ENCODE measurements at regions not wholly inside any gene's neighbourhood (a gene's known extent, or its start where the extent isn't known, plus 50 kb on each side); places are given as distances from the start of the nearest gene placed in this dataset.
A peak's percentile ranks its signal among the peaks of the same experiment; 100 is the strongest.

- no peaks in the 10 kb centered on the region for H3K36me3 ChIP-seq (replicated peaks; ENCODE audit: insufficient read depth, low read depth)
- no peaks in the 10 kb centered on the region for H3K27me3 ChIP-seq
- H4K20me1 ChIP-seq (ENCODE audit: insufficient read depth, poor library complexity, severe bottlenecking) = no peaks in the 10 kb centered on the region
- H3K4me2 ChIP-seq = peak overlapping the region; percentile 41
- H3K4me3 ChIP-seq = no peak overlapping the region
- H2AFZ ChIP-seq = no peak overlapping the region
- no peaks in the 10 kb centered on the region for H3K9me3 ChIP-seq (ENCODE audit: low read depth)
- no peaks in the 10 kb centered on the region for H3K9me2 ChIP-seq (replicated peaks; ENCODE audit: insufficient read depth)
- 57% methylated on average over 7 of the region's 7 CpGs for WGBS (ENCODE audit: low lambda C conversion rate, missing lambda C conversion rate)
- H3K27ac ChIP-seq = peak overlapping the region; percentile 58
- TF ChIP-seq EZH2 (IDR thresholded peaks at IDR 0.05; ENCODE audit: borderline replicate concordance) (no peak), EZH2phosphoT487 (IDR thresholded peaks at IDR 0.05; ENCODE audit: low read depth, severe bottlenecking, unreplicated experiment) (no peak), CTCF (IDR thresholded peaks at IDR 0.05; ENCODE audit: poor library complexity) (no peak)
- no peak for DNase-seq (ENCODE audit: low spot score)
- H3K79me2 ChIP-seq = no peaks in the 10 kb centered on the region
- no peaks in the 10 kb centered on the region for H3K4me1 ChIP-seq (ENCODE audit: insufficient read depth)
Observed at GRCh38 chr7:94330269-94331020, 64.2 kb upstream of the COL1A2 start.

- Histone ChIP-seq H3K9me2 (replicated peaks; ENCODE audit: insufficient read depth) (no peaks in the 10 kb centered on the region), H4K20me1 (ENCODE audit: insufficient read depth, poor library complexity, severe bottlenecking) (no peaks in the 10 kb centered on the region), H3K4me2 (no peak overlapping the region), H3K27ac (no peak overlapping the region), H3K27me3 (no peaks in the 10 kb centered on the region), H3K4me3 (no peak overlapping the region), H3K4me1 (ENCODE audit: insufficient read depth) (no peaks in the 10 kb centered on the region), H3K36me3 (replicated peaks; ENCODE audit: insufficient read depth, low read depth) (no peaks in the 10 kb centered on the region), H3K79me2 (no peaks in the 10 kb centered on the region), H2AFZ (no peak overlapping the region), H3K9me3 (ENCODE audit: low read depth) (no peaks in the 10 kb centered on the region)
- 94% methylated on average over 2 of the region's 2 CpGs for WGBS (ENCODE audit: low lambda C conversion rate, missing lambda C conversion rate)
- DNase-seq (ENCODE audit: low spot score) = no peak
- TF ChIP-seq EZH2 (IDR thresholded peaks at IDR 0.05; ENCODE audit: borderline replicate concordance) (no peak), EZH2phosphoT487 (IDR thresholded peaks at IDR 0.05; ENCODE audit: low read depth, severe bottlenecking, unreplicated experiment) (no peak), CTCF (IDR thresholded peaks at IDR 0.05; ENCODE audit: poor library complexity) (no peak)
Observed at GRCh38 chr7:94332571-94332970, 62.1 kb upstream of the COL1A2 start.

GRCh38 chr7:94333810-94334209 lies 60.9 kb upstream of the COL1A2 start:
- no peak for TF ChIP-seq EZH2 (IDR thresholded peaks at IDR 0.05; ENCODE audit: borderline replicate concordance)
- no peak for TF ChIP-seq EZH2phosphoT487 (IDR thresholded peaks at IDR 0.05; ENCODE audit: low read depth, severe bottlenecking, unreplicated experiment)
- no peak for TF ChIP-seq CTCF (IDR thresholded peaks at IDR 0.05; ENCODE audit: poor library complexity)
- Histone ChIP-seq H3K27ac (no peak overlapping the region), H2AFZ (no peak overlapping the region), H3K79me2 (no peaks in the 10 kb centered on the region), H3K4me3 (no peak overlapping the region), H3K4me1 (ENCODE audit: insufficient read depth) (no peaks in the 10 kb centered on the region), H3K9me3 (ENCODE audit: low read depth) (no peaks in the 10 kb centered on the region), H3K27me3 (no peaks in the 10 kb centered on the region), H4K20me1 (ENCODE audit: insufficient read depth, poor library complexity, severe bottlenecking) (no peaks in the 10 kb centered on the region), H3K9me2 (replicated peaks; ENCODE audit: insufficient read depth) (no peaks in the 10 kb centered on the region), H3K4me2 (no peak overlapping the region), H3K36me3 (replicated peaks; ENCODE audit: insufficient read depth, low read depth) (no peaks in the 10 kb centered on the region)
- DNase-seq (ENCODE audit: low spot score) = no peak

Data from hepatocyte (in vitro differentiated cells).